ENCODE measurements at regions not wholly inside any gene's neighbourhood (a gene's known extent, or its start where the extent isn't known, plus 50 kb on each side); places are given as distances from the start of the nearest gene placed in this dataset.

- no peak for TF ChIP-seq CTCF (IDR thresholded peaks at IDR 0.05; ENCODE audit: low read depth, low read length, poor library complexity, severe bottlenecking)
- TF ChIP-seq EZH2phosphoT487 (IDR thresholded peaks at IDR 0.05; ENCODE audit: borderline replicate concordance, low read length): no peak
Observed at GRCh38 chr15:39192351-39192750, 388.5 kb upstream of the THBS1 start.
